NCI-H69 (cell line): ENCODE measurements at regions not wholly inside any gene's neighbourhood (a gene's known extent, or its start where the extent isn't known, plus 50 kb on each side); places are given as distances from the start of the nearest gene placed in this dataset.

ENCODE experiments used
- DNase-seq: peaks from one replicate; lab custom pipeline; 2025; lab: John Stamatoyannopoulos, UW

DNA sequence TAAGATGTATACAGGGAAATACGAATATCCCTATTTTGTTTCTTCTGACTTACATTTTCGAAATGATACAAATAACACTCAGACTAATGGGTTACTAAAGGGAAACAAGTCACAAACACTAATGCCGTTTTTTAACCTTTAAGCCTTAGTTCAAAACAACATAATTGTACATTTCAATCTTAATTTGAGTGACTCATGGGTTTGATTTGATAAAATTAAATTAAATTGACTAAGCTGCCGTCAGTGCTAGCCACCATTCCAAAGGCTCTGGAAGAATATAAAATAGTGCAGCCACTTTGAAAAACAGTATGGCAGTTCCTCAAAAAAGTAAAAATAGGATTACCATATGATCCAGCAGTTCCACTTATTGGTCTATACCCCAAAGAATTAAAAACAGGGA is 133.8 kb upstream of the NT5C1B start:
- DNase-seq = no peak

DNA sequence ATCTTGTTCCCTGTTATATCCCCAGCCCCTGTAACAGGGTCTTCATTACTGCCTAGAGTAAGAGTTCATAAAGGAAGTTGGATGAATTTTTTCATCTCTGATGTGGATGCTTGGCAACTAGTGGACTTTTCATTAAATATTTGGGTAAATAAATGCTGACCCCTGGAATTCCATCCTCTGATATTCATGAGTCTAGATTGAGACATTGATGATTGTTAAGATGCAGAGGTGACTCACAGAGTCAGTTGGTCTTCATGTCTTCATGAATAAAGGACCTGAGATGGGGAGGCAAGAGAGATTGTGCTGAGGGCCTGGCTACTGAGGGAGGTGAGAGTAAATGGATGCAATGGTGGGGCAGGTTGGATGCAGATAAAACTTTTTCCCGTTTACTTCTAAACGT is 132.7 kb upstream of the NT5C1B start:
- DNase-seq = no peak

GRCh38 chr2:18721038-18721922 is 131.9 kb upstream of the NT5C1B start:
- DNase-seq = no peak

GRCh38 chr2:18719978-18720775 is 130.8 kb upstream of the NT5C1B start:
- DNase-seq = no peak

DNA sequence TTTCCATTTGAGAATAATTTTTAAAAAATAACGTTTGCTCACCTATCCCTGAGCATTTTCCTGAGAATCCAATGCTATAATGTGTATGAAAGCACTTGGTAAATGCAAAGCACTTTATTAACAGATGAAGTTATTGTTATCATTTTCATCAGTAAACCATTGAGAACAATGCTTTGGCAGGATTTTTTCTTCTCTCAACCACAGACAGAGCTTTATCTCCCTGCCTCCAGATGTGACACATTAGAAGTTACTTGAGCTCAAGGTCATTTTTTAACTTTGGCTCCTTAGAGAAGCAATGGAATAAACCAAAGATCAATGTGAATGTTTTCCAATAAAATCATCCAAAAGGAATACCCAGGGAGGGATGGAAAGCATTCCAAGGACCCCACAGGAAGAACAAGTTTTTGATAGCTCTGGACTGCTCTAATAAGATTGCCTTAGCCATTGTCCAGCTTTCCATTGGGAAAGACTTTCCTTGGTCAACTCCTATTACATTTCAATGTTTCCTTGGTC is 118.9 kb upstream of the NT5C1B start:
- no peak for DNase-seq

GRCh38 chr2:18706001-18706400 is 116.6 kb upstream of the NT5C1B start:
- no peak for DNase-seq

DNA sequence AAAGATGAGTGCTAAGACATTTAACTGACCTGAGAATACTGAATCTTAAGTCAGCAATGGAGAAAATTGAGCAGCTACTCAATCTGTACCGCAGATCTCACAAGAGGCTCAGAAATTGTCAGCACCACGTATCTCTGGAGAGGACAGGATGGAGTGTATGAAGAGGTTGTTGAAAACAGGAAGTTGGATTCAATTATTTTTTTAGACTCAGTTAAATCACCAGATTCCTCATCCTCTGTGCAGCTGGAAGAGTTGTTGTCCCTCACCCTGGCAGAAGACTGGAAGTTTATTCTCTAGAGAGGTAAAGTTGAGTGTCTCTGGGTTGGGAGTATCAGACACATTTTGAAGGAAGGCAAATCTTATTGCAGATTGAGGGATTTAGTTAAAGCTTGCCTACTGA is 114.9 kb upstream of the NT5C1B start:
- DNase-seq = no peak

DNA sequence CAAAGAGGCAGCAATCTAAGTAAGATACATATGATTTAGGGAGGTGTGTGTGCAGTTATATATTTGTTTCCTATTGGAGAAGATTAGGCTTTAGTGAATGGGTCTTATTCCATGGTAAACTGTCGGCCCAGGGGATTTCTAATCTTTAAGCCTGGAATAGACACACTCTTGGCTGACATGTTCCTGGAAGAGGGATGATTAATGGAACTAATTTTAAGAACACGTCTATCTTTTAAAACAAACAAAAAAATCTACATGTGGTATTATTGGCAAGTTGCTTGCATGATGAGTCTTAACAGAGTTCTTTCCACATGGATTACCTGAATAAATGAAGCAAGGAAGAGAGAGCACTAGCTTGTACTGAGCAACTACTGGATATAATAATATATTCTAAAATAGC is 114.2 kb upstream of the NT5C1B start:
- no peak for DNase-seq

GRCh38 chr2:18701981-18702380 is 112.6 kb upstream of the NT5C1B start:
- DNase-seq = no peak

DNA sequence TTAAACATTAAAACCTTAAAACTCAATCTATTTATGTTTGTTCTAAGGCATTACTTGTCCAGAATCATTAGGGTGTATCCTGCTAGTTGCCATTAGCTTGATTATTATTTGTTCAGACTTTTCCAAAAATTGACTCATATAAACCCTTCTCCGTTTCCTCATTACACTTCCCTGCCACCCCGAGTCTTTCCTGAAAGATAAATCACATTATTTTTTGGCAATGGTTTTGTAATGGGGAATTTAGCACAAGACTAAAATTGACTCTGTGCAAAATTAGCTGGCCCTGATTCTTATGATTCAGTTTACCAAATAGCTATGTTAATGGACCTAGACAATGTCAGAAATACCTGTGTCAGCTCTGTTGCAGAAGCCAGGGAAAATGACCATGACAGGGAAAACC is 112.2 kb upstream of the NT5C1B start:
- DNase-seq = no peak

DNA sequence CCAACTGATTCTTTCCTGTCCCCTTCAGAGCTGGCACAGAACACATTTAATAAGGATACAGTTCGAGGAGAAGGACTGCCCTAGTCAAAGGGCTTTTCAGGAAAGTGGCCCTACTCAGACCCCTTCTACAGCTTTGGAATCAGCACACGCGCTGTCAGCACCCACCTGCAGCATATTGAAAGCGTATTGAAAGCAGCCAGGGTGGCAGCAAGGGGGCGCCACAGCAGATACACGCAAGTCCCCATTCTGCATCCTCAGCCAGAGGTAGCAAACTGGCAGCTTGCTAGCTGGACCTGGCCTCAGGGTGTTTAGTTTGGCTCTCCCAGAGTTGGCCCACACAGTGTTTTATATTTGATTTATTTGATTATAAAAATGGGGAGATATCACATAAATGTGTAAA is 101.0 kb upstream of the NT5C1B start:
- DNase-seq = peak; percentile 11

DNA sequence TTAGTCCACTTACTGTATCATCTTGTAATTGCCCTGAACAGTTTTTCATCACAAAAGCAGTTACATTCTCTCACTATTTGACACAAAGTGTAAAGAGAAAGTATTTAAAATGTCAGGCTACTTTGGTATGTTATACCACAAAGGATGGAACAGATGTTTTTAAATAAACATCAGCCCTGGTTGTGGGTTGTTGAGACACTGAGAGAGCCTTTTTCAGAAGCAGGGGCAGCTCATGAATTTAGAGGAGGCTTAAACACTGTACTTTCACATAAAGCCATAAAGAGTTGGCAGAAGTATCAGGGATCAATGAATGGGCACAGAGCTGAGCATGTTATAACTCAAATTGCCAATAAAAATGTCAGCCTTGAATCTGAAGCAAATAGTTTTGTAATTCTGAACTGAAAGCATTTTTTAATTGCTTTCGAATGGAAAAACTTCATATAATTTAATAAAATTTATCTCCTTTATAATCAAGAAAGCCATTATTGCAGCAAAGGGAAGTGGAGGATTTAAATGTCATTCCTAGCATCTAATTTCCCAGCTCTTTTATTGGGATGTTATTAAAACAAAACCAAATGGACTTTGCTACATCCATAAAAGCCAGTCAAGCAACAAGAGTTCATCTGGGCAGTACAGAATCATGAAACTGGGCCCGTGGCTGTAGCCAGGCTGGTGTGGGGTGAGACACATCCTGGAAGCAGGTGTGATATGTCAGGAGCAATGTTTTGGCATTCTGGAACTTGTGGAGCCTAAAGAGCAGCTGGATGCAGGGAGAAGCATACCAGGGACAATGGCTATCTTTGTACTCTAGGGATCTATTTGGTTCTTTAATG is 95.1 kb upstream of the NT5C1B start:
- DNase-seq = no peak

DNA sequence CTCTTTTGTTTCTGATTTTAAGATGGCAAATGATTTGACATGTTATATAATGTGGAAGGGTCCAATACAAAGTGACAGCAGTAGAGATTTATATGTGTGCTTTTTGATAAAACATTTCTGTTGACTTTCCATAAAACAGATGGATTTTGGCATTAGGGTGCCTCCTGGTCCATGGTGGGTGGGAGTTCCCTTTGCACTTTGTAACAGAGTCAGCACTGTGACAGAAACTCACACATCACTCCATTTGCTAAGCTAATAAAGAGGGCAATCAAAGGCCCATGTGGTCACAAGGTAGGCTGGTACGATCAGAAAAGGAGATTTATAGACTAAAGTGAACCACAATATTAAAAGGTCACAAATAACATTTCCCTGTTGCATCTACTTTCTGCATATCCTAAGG is 93.3 kb upstream of the NT5C1B start:
- peak; percentile 25 for DNase-seq

DNA sequence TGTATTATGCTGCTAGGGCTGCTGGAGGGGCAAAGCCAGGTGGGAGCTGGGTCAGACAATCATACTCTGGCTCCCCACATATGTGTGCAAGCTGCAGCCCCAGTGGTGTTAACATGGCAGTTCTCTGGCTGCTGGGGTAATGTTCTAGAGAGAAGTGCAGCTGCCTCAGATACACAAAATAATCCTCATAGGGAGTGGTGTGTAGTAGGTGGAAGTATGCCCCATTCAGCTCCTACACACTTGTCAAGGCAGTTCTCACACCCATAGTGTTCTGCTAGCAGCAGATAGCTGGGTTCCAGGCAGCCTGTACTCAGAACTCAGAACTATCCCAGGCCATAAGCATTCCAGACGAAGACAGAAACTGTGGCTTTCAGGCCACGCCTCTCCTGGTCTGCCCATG is 87.9 kb upstream of the NT5C1B start:
- no peak for DNase-seq

DNA sequence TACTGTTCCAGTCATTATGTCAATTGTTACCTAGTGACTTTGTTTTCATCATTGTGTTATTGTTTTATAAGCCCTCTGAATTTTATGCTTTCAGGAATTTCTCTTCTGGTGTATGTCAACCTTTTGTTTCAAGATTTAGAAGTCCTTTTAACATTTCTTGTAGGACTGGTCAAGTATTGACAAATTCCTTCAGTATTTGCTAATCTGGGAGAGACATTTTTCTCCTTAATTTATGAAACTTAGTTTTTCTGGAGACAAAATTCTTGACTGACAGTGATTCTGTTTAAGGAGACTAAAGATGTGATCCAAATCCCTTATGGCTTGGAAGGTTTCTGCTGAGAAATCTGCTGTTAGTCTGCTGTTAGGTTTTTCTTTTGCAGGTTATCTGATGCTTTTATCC is 84.9 kb upstream of the NT5C1B start:
- no peak for DNase-seq

GRCh38 chr2:18671363-18671762 is 82.0 kb upstream of the NT5C1B start:
- DNase-seq = no peak

GRCh38 chr2:18668221-18668620 is 78.9 kb upstream of the NT5C1B start:
- DNase-seq = no peak

GRCh38 chr2:18664421-18664820 is 75.1 kb upstream of the NT5C1B start:
- no peak for DNase-seq

DNA sequence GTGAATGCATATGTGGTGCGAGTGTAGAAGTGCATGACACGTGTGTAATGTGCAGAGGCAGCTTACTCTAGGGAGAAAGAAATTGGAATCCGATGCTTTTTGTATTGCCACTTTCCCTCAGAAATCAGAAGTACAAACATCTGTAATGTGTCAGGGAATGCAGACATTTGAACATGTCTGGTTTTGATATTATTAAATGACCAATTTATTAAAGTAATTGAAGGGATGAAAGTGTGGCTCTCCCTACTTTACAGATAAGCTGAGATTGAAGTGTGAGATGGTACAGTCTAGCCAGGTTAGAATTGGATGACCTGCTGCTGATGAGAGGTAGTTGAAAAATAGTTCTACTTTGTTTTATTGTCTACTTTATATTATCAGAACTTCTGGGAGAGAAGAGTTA is 74.5 kb upstream of the NT5C1B start:
- DNase-seq = no peak

DNA sequence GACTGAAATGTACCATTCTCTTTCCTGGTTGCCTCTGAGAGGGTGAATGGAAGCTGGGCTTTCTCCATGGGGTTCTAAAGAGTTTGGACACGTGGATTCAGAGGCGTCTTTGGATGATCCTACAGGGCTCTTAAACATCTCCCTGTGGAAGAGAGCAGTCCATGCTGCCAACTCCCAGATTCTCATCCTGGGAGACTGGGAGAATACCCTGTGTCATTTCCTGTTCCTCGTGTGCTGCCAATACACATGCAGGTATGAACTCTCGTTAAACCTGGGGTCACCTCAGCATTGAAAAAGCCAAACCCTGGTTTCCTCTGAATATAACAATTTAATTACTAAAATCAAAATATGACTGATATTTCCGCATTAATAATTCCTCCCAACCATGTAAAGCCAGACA is 73.3 kb upstream of the NT5C1B start:
- no peak for DNase-seq

DNA sequence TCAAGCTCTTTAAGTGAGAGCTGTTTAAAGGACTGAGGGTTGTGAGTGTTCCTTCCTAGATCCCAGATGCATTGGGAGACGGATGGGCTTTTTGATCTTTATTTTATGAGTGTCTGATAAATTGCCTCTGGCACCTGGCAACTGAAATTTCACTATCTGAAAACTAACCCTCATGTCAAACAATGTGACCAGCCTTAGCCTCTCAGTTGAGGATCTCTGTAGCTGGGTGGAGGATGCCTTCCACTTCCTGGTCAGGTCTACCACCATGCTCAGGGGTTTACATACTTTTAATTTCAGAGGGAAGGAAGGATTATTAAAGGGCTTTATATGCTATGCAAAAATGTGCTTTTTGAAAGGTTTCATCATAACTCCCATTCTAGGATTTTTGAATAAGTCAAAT is 70.5 kb upstream of the NT5C1B start:
- DNase-seq = no peak

- no peak for DNase-seq
Measured at GRCh38 chr2:18656048-18656447, 66.7 kb upstream of the NT5C1B start.
